CD14-positive monocyte (primary cell): ENCODE measurements at regions not wholly inside any gene's neighbourhood (a gene's known extent, or its start where the extent isn't known, plus 50 kb on each side); places are given as distances from the start of the nearest gene placed in this dataset.

Source experiments
- DNase-seq, 3 donors: peaks; one replicate each; pipeline ENCODE4 v3.0.0-alpha.2; 2011 to 2022
- H2AFZ ChIP-seq: 2 replicates; pipeline ENCODE4 v1.6.0; 2012; ENCODE audit warnings: mild to moderate bottlenecking, low read depth, low read length, inconsistent platforms; ENCODE audit not compliant: insufficient read depth, poor library complexity, severe bottlenecking
- H3K27ac ChIP-seq, 2 donors: 1 replicate in 1 of 2; 2 replicates in 1 of 2; pipeline ENCODE4 v1.5.1; 2012 to 2013; ENCODE audit warnings: low read length in 2 of 2, control low read depth in 1 of 2, inconsistent platforms in 1 of 2, low read depth in 1 of 2, mild to moderate bottlenecking in 1 of 2
- H3K27me3 ChIP-seq, 2 donors: one replicate each; pipeline versions ENCODE4 v1.6.0 to v1.6.1; 2011 to 2013; ENCODE audit warnings: low read length in 2 of 2; ENCODE audit not compliant: control insufficient read depth in 2 of 2, insufficient read depth in 2 of 2
- H3K36me3 ChIP-seq, 2 donors: replicated peaks in 1 of 2; 1 replicate in 1 of 2; 2 replicates in 1 of 2; pipeline versions ENCODE4 v1.5.1 to v1.6.1; 2012 to 2013; ENCODE audit warnings: low read length in 2 of 2, control low read depth in 1 of 2, inconsistent platforms in 1 of 2, mild to moderate bottlenecking in 1 of 2; ENCODE audit not compliant: insufficient read depth in 2 of 2, control insufficient read depth in 1 of 2
- H3K4me1 ChIP-seq, 2 donors: 1 replicate in 1 of 2; 2 replicates in 1 of 2; pipeline versions ENCODE4 v1.5.1 to v1.6.1; 2012 to 2013; ENCODE audit warnings: low read length in 2 of 2, control low read depth in 1 of 2, inconsistent platforms in 1 of 2, mild to moderate bottlenecking in 1 of 2, moderate library complexity in 1 of 2; ENCODE audit not compliant: insufficient read depth in 2 of 2, control insufficient read depth in 1 of 2
- H3K4me2 ChIP-seq: replicated peaks from 2 replicates; pipeline ENCODE3; 2012; ENCODE audit warnings: low read length, moderate library complexity, mild to moderate bottlenecking; ENCODE audit not compliant: poor library complexity, severe bottlenecking; ENCODE audit errors: extremely low read depth
- H3K4me3 ChIP-seq, 3 experiments: fragments of 200-600 bp in 1 of 3; sonication (generic) in 1 of 3; replicated peaks in 1 of 3; 1 replicate in 2 of 3; 2 replicates in 1 of 3; pipeline ENCODE4 v1.5.1; 2011 to 2013; ENCODE audit warnings: low read length in 3 of 3, mild to moderate bottlenecking in 3 of 3, control low read depth in 2 of 3, low read depth in 2 of 3, inconsistent platforms in 1 of 3, moderate library complexity in 1 of 3
- H3K79me2 ChIP-seq: 2 replicates; pipeline ENCODE4 v1.6.0; 2012; ENCODE audit warnings: mild to moderate bottlenecking, control low read depth, inconsistent platforms, low read length, moderate library complexity; ENCODE audit not compliant: insufficient read depth
- H3K9ac ChIP-seq: 2 replicates; pipeline ENCODE4 v1.6.0; 2017; ENCODE audit warnings: low read length, mild to moderate bottlenecking; ENCODE audit not compliant: insufficient read depth, poor library complexity, severe bottlenecking
- H3K9me3 ChIP-seq, 2 donors: replicated peaks in 1 of 2; 1 replicate in 1 of 2; 2 replicates in 1 of 2; pipeline versions ENCODE4 v1.5.1 to v1.6.1; 2012 to 2013; ENCODE audit warnings: low read length in 2 of 2, control low read depth in 1 of 2; ENCODE audit not compliant: control insufficient read depth in 1 of 2, insufficient read depth in 1 of 2
- H4K20me1 ChIP-seq: 2 replicates; pipeline ENCODE4 v1.6.0; 2012; ENCODE audit warnings: mild to moderate bottlenecking, low read length, control low read depth, moderate library complexity; ENCODE audit not compliant: insufficient read depth
- H3K27ac Mint-ChIP-seq, 7 donors: one replicate each; pipeline ENCODE4 v1.8.0; 2020; ENCODE audit warnings: mild to moderate bottlenecking in 7 of 7, mixed read lengths in 7 of 7, moderate library complexity in 6 of 7, inconsistent platforms in 2 of 7
- H3K27me3 Mint-ChIP-seq, 3 donors: one replicate each; pipeline ENCODE4 v1.8.0; 2021 to 2022; ENCODE audit warnings: low read depth in 3 of 3, mild to moderate bottlenecking in 3 of 3, mixed read lengths in 3 of 3, moderate library complexity in 3 of 3, inconsistent platforms in 1 of 3
- H3K36me3 Mint-ChIP-seq, 2 donors: one replicate each; pipeline ENCODE4 v1.8.0; 2020; ENCODE audit warnings: mixed read lengths in 2 of 2, inconsistent platforms in 1 of 2, mild to moderate bottlenecking in 1 of 2
- H3K4me1 Mint-ChIP-seq: one replicate; pipeline ENCODE4 v1.8.0; 2020; ENCODE audit warnings: mild to moderate bottlenecking, mixed read lengths
- H3K4me3 Mint-ChIP-seq, 2 donors: one replicate each; pipeline ENCODE4 v1.8.0; 2020; ENCODE audit warnings: mild to moderate bottlenecking in 2 of 2, mixed read lengths in 2 of 2, moderate library complexity in 1 of 2
- H3K9me3 Mint-ChIP-seq, 7 donors: one replicate each; pipeline ENCODE4 v1.8.0; 2020 to 2022; ENCODE audit warnings: mixed read lengths in 7 of 7, mild to moderate bottlenecking in 6 of 7, moderate library complexity in 6 of 7, inconsistent platforms in 2 of 7
- WGBS: methylation state at CpG from one replicate; pipeline ENCODE4 v1.1.5; 2013; ENCODE audit warnings: missing lambda C conversion rate; ENCODE audit not compliant: insufficient coverage; 5-methylcytosine and 5-hydroxymethylcytosine counted together
- intact Hi-C, 2 donors: fragments of 100-400 bp; cut with micrococcal nuclease; formaldehyde crosslinking; loops; one replicate each; pipeline versions ENCODE4 v1.15.0 to v1.15.1; 2023
- TF ChIP-seq, protein P1 (sequence below): fragments of 200-600 bp; IDR thresholded peaks from one replicate; pipeline ENCODE4 v1.8.0; 2022; ENCODE audit warnings: antibody characterized with exemption, mild to moderate bottlenecking

DNA sequence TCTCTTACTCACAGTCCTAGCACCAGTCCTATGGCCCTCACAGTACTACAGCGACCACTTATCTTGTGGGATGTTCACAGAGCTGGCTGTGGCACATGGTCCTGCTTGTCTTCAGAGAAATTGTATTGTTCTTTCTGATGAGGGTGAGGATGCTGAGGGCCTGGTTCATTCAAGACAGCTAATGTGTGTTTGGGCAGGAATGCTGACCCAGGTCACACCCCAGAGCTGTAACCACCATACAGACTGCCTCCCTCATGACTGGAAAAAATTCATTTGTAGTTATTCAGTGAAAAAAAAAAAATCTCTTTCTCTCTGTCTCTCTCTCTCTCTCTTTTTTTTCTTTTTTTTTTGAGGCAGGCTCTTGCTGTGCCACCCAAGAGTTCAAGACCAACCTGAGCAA lies 83.5 kb downstream of the KLF6 start:
- H3K4me2 ChIP-seq, result no peak overlapping the region
- Mint-ChIP-seq H3K4me3 (no peak overlapping the region), H3K9me3 (peaks cover 0 to 2% (median 0%) of the 10 kb centered on the region in 7 donors), H3K27ac (no peak overlapping the region), H3K27me3 (peaks cover 2 to 4% (median 3%) of the 10 kb centered on the region in 3 donors), H3K4me1 (peaks cover 9% of the 10 kb centered on the region), H3K36me3 (no peaks in the 10 kb centered on the region)
- H3K4me3 ChIP-seq, result no peak overlapping the region
- no peaks in the 10 kb centered on the region for H4K20me1 ChIP-seq
- no peak overlapping the region for H3K9ac ChIP-seq
- H3K4me1 ChIP-seq, result peaks cover 5 to 10% of the 10 kb centered on the region in 2 donors
- intact Hi-C loops, result no loop called here
- H3K27ac ChIP-seq, result no peak overlapping the region
- no peaks in the 10 kb centered on the region for H3K79me2 ChIP-seq
- no peak overlapping the region for H2AFZ ChIP-seq
- WGBS, result no CpG with 5 or more reads among the region's 1 CpG
- no peaks in the 10 kb centered on the region for H3K36me3 ChIP-seq
- TF ChIP-seq, protein P1, sequence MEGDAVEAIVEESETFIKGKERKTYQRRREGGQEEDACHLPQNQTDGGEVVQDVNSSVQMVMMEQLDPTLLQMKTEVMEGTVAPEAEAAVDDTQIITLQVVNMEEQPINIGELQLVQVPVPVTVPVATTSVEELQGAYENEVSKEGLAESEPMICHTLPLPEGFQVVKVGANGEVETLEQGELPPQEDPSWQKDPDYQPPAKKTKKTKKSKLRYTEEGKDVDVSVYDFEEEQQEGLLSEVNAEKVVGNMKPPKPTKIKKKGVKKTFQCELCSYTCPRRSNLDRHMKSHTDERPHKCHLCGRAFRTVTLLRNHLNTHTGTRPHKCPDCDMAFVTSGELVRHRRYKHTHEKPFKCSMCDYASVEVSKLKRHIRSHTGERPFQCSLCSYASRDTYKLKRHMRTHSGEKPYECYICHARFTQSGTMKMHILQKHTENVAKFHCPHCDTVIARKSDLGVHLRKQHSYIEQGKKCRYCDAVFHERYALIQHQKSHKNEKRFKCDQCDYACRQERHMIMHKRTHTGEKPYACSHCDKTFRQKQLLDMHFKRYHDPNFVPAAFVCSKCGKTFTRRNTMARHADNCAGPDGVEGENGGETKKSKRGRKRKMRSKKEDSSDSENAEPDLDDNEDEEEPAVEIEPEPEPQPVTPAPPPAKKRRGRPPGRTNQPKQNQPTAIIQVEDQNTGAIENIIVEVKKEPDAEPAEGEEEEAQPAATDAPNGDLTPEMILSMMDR, result no peak
- H3K9me3 ChIP-seq, result no peaks in the 10 kb centered on the region
- H3K27me3 ChIP-seq, result no peaks in the 10 kb centered on the region
- DNase-seq, result no peak

DNA sequence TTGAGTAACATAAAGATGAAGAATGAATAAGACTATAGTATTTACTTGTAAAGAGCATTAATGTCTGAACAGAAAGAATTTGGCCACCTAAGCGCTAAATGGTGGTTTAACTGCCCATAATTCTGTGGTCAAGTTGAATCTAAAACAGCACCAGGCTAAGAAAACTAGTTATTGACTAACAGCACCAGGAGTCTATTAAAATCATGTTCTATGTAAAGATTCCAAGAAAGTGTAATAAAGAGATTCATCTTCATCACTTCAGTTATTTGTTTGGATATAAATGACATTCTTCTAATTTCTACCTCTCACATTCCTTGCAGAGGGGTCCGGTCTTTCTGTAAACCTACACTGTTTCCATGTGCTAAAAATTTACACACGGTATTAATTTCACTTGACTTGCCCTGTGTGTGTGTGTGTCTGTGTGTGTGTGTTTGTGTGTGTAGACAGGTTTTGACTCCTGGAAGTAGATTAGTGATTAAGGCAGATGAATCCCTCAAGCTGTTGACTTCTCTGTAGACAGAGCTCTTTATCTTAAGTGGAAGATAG lies 84.4 kb downstream of the KLF6 start:
- no peak overlapping the region for H3K4me3 ChIP-seq
- H2AFZ ChIP-seq, result no peak overlapping the region
- Mint-ChIP-seq H3K4me1 (peaks cover 9% of the 10 kb centered on the region), H3K4me3 (no peak overlapping the region), H3K27ac (no peak overlapping the region), H3K9me3 (peaks cover 0 to 2% (median 0%) of the 10 kb centered on the region in 7 donors), H3K27me3 (peaks cover 2 to 4% (median 4%) of the 10 kb centered on the region in 3 donors), H3K36me3 (no peaks in the 10 kb centered on the region)
- H3K36me3 ChIP-seq, result no peaks in the 10 kb centered on the region
- H4K20me1 ChIP-seq, result no peaks in the 10 kb centered on the region
- H3K4me2 ChIP-seq, result no peak overlapping the region
- no peaks in the 10 kb centered on the region for H3K9me3 ChIP-seq
- no peaks in the 10 kb centered on the region for H3K27me3 ChIP-seq
- TF ChIP-seq, protein P1, result no peak
- no peaks in the 10 kb centered on the region for H3K79me2 ChIP-seq
- H3K4me1 ChIP-seq, result peaks cover 5 to 8% of the 10 kb centered on the region in 2 donors
- DNase-seq, result no peak
- intact Hi-C loops, result no loop called here
- H3K9ac ChIP-seq, result no peak overlapping the region
- WGBS, result no CpG with 5 or more reads among the region's 3 CpGs
- H3K27ac ChIP-seq, result no peak overlapping the region
